ENCODE measurements at regions not wholly inside any gene's neighbourhood (a gene's known extent, or its start where the extent isn't known, plus 50 kb on each side); places are given as distances from the start of the nearest gene placed in this dataset.
A peak's percentile ranks its signal among the peaks of the same experiment; 100 is the strongest.

DNA sequence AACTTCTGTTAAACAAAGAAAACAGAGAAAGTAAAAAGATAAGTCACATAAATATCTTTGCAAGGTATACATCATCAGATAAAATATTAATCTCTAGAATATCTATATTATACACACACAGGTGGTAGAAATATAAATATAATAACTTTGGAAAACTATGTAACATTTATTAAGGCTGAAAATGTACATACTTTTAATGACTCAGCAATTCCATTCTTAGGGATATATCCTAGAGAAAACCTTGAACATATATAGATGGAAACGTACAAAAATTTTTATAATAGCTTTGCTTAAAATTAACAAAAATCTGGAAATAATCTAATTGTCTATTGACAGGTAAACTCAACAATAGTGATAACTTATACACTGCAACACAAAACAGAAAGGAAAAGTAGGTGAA lies 381.3 kb downstream of the GPD2 start:
- intact Hi-C loops (cut with micrococcal nuclease; ENCODE audit: unreplicated experiment) (no loop called here), in situ Hi-C loops (cut with HindIII; ENCODE audit: extremely low pct_ligation_motif_present, low pct_unique_long_range_greater_than_20kb) (no loop called here)
- no TSS peak for BruUV-seq (replicated peaks)
- ATAC-seq, result no peak
- 0% methylated on average over 1 of the region's 1 CpG for WGBS (ENCODE audit: low lambda C conversion rate)
- H3K4me3 ChIP-seq (replicated peaks in 1 of 3; ENCODE audit: insufficient read depth in 1 of 3, low read depth in 2 of 3, low read length in 3 of 3), result no peak overlapping the region
- POLR2A ChIA-PET, result no interaction called here
- no peak overlapping the region for H3K9ac ChIP-seq (ENCODE audit: insufficient read depth, low read depth, low read length)
- no peak overlapping the region for H2AFZ ChIP-seq (ENCODE audit: low read length)
- DNase-seq (ENCODE audit: low spot score), result no peak
- H3K4me2 ChIP-seq (ENCODE audit: low read depth, low read length), result no peak overlapping the region
- CTCF ChIA-PET (ENCODE audit: low intra/inter-chr PET ratio, low total read pairs), result no interaction called here
- H3K27me3 ChIP-seq (ENCODE audit: control insufficient read depth in 1 of 2, insufficient read depth in 2 of 2, low read length in 2 of 2), result no peaks in the 10 kb centered on the region
- no peak for FAIRE-seq
- no peaks in the 10 kb centered on the region for H3K9me3 ChIP-seq (ENCODE audit: low read length)
- H3K27ac ChIP-seq (ENCODE audit: extremely low read length, insufficient read depth, low read length), result no peak overlapping the region
- no peaks in the 10 kb centered on the region for H3K79me2 ChIP-seq (ENCODE audit: insufficient read depth, low read length)
- peak; percentile 68; the same call in 1 of the 2 replicates for TF ChIP-seq MAFF (IDR thresholded peaks at IDR 0.05; ENCODE audit: low read depth, low read length)
- TF ChIP-seq KLF6 (CRISPR knock-in tag; IDR thresholded peaks at IDR 0.05), result no peak
- TF ChIP-seq ZNF501 (CRISPR knock-in tag; IDR thresholded peaks at IDR 0.05), result no peak
- no peak for TF ChIP-seq HBP1 (CRISPR knock-in tag; IDR thresholded peaks at IDR 0.05; ENCODE audit: low read depth)
- TF ChIP-seq, protein P1, sequence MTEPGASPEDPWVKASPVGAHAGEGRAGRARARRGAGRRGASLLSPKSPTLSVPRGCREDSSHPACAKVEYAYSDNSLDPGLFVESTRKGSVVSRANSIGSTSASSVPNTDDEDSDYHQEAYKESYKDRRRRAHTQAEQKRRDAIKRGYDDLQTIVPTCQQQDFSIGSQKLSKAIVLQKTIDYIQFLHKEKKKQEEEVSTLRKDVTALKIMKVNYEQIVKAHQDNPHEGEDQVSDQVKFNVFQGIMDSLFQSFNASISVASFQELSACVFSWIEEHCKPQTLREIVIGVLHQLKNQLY (CRISPR knock-in tag; IDR thresholded peaks at IDR 0.05), result no peak
- no peak for TF ChIP-seq MTERF4 (CRISPR knock-in tag; IDR thresholded peaks at IDR 0.05)
- no peak for TF ChIP-seq TOPORS (CRISPR knock-in tag; IDR thresholded peaks at IDR 0.05)
- peak; percentile 34; the same call in 1 of the 2 replicates for TF ChIP-seq NFE2L2 (IDR thresholded peaks at IDR 0.05; ENCODE audit: low read length)
- TF ChIP-seq MAFK (conservative IDR thresholded peaks at IDR 0.05 in 1 of 2, IDR thresholded peaks at IDR 0.05 in 1 of 2; ENCODE audit: low read length in 2 of 2), result peak; percentile 67 to 90
- TF ChIP-seq ZMYM4 (CRISPR knock-in tag; IDR thresholded peaks at IDR 0.05), result no peak
- no peak for TF ChIP-seq NFRKB (IDR thresholded peaks at IDR 0.05)
- no peak for TF ChIP-seq ZNF136 (CRISPR knock-in tag; IDR thresholded peaks at IDR 0.05; ENCODE audit: low read depth)
- H3K4me1 ChIP-seq (ENCODE audit: insufficient read depth, low read length), result no peaks in the 10 kb centered on the region
- no peaks in the 10 kb centered on the region for H4K20me1 ChIP-seq (ENCODE audit: insufficient read depth, low read length)
- H3K36me3 ChIP-seq (replicated peaks in 1 of 2; ENCODE audit: control insufficient read depth in 1 of 2, insufficient read depth in 2 of 2, low read length in 2 of 2), result no peaks in the 10 kb centered on the region

Data from HepG2 (cell line).